ENCODE measurements at regions not wholly inside any gene's neighbourhood (a gene's known extent, or its start where the extent isn't known, plus 50 kb on each side); places are given as distances from the start of the nearest gene placed in this dataset.
"Not testable (repeated sequence)": the region's sequence is repeated elsewhere in the genome, so short reads cannot be mapped to it uniquely, and the experiment has no call there.

GRCh38 chr12:27165958-27166357 lies 78.1 kb upstream of the STK38L start:
- not testable (repeated sequence) for TF ChIP-seq CTCF (conservative IDR thresholded peaks at IDR 0.05; ENCODE audit: low read depth, low read length); EZH2 (IDR thresholded peaks at IDR 0.05; ENCODE audit: borderline replicate concordance, low read depth, low read length, poor library complexity, severe bottlenecking)

Data from A673 (cell line).